HG02981 (cell line): ENCODE measurements at regions not wholly inside any gene's neighbourhood (a gene's known extent, or its start where the extent isn't known, plus 50 kb on each side); places are given as distances from the start of the nearest gene placed in this dataset.
"Not testable (repeated sequence)": the region's sequence is repeated elsewhere in the genome, so short reads cannot be mapped to it uniquely, and the experiment has no call there.

Source experiments
- ATAC-seq: cut with Tn5 transposase; IDR thresholded peaks from one replicate; pipeline ENCODE4 v1.9.1; 2021; ENCODE audit warnings: mild to moderate bottlenecking, moderate library complexity; ENCODE audit not compliant: unreplicated experiment

DNA sequence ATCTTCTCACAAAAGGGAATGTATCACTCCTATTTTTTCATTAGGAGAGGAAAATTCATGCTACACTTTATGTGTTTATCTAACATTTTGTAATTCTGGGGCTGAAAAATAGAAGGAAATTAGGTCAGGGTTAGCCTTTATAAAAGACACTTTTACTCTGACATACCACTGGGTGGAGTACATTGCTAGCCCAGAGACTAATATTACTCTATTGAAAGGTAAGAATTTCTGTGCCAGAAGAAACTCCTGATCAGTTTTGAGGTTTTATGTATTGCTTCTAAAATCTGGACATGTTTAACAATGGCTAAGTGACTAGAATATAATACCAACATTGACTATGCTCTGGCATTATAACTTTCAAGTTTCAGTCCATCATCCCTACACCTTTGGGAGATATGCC, 724.6 kb downstream of the USP25 start:
- ATAC-seq = no peak

DNA sequence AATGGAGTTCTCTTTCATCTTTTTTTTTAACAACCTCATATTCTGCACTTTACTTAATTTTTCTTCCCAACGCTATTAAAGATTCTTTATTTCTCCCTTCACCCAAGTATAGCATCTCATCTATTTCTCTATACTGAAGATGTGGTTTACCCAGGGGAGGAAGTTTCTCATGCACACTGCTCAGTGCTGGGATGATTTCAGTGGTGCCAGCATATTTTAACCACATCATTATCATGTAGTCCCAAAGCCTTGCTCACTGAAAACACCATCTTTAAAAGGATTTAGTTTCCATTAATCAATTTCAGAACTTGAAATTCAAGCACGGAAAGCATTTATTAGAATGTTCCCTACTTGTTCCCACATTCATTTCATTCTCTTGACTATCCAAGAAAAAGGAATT, 725.7 kb downstream of the USP25 start:
- no peak for ATAC-seq

DNA sequence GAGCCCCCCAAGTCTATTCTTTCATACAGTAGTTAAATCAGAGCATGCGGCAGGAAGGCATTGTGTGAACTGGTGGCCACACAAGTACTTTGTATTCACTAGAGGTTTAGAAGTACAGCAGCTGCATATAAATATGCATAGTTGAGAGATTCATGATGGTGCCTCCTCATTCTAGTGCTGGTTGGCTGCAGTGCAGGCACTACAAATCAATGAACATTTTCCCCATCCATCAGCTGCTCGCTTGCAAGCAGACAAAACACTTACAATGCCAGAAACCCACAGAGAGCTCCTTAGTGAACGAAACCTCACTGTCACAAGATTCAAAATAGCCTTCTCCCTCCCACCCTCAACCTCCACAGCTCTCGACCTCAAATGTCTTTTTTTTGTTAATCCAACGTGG, 726.2 kb downstream of the USP25 start:
- ATAC-seq = no peak

DNA sequence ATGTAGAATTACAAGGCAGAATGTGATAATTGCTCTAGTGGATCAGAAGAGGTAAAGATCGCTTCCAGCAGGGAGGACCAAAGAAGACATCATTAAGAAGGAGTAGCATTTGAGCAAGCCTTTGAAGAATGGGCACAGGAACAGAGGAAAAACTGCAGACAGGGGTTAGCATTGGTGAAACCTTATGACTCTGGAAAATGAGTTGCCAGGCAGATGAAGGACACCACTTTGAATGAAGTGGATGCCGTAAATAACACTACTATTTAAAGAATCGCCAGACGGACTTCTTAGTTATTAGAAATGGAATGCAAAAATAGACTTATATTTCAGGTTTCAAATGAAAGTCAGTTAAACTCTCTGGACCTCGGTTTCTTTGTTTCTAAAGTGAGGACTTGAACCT, 727.7 kb downstream of the USP25 start:
- no peak for ATAC-seq

DNA sequence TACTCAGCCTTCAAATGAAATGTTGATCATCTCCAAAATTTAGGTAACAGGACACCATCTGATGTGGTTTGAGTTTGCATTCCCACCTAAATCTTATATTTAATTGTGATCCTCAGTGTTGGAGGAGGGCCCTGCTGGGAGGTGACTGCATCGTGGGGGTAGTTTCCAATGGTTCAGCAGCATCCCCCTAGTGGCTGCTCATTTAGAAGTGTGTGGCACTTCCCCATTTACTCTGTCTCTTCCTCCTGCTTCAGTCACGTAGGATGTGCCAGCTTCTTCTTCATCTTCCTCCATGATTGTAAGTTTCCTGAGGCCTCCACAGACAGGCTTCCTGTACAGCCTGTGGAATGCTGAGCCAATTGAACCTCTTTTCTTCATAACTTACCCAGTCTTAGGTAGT, 731.2 kb downstream of the USP25 start:
- ATAC-seq = no peak

- not testable (repeated sequence) for ATAC-seq
Observed at GRCh38 chr21:16464211-16464889, 734.6 kb downstream of the USP25 start.

GRCh38 chr21:16468184-16468583, 738.4 kb downstream of the USP25 start:
- no peak for ATAC-seq

- ATAC-seq = no peak
Observed at GRCh38 chr21:16473988-16474387, 744.2 kb downstream of the USP25 start.

DNA sequence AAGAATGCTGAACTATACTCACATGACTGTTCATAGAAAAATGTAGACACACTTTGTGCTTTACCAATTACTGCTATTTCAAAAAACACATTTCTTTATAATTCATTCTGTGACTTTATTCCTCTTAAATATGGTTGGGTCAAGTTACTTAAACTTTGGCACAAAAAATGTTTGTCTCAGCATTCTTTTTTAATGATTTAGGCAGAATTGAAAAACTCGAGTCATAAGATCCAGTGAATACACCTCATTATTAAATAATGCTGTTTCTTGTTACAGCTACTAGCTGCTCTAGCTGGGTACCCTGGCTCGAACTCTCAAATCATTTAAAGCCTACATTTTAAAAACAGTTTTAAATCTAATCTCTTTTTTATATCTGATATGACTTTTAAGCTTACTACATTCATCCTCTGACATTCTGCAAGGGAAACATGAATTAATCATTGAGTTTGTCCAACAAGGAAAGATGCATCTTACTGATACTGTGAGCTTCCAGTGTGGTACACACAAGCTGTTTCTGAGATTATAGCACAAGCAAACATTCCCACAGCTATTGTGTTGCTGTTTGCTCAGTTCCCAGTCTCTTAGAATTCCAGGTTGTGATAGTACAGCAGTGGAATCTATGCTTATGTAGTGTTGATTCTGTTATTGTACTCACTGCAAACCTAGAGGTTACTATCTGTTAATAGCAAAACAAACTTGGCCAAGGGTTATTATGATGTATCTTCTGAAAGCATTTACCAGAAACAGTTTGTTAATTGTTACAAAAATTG, 746.5 kb downstream of the USP25 start:
- no peak for ATAC-seq

GRCh38 chr21:16488042-16488441, 758.3 kb downstream of the USP25 start:
- no peak for ATAC-seq

GRCh38 chr21:16492356-16492755, 762.6 kb downstream of the USP25 start:
- ATAC-seq = no peak

DNA sequence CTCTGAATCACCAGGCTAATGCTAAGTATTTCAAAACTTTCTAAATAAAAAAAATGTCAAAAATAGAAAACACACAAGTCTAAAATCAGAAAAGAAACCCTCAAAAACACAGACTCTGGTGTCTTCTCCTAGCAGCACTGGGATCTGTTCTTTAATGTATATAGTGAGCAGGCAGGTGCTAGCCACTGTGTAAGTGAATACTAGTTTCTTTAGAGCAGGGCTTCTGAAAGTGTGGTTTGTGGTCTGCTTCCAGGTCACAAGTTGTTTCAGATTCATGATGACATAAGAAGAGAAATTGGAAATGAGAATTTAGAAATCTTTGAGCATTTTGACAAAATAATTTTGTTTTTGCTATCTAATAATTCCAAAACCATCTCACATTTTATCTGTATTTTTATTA, 763.1 kb downstream of the USP25 start:
- ATAC-seq = no peak

DNA sequence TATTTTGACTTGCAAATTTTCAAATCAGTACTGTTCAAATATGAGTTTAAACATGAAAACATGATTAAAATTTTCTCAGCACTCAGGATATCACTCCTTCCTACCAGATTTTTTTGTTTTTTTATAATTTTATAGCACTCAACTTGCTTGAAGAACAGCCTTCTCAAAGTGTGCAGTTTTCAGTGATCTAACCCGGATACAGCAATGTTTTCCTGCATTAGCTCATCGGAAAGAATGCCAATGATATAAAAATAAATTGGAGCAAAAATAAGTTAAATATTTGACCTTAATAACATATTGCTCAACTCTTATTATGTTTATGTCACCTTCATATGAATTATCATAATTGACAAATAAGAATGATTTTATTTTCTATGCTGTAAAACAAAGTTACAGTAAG, 766.8 kb downstream of the USP25 start:
- ATAC-seq = no peak

- no peak for ATAC-seq
Observed at GRCh38 chr21:16500271-16500670, 770.5 kb downstream of the USP25 start.

DNA sequence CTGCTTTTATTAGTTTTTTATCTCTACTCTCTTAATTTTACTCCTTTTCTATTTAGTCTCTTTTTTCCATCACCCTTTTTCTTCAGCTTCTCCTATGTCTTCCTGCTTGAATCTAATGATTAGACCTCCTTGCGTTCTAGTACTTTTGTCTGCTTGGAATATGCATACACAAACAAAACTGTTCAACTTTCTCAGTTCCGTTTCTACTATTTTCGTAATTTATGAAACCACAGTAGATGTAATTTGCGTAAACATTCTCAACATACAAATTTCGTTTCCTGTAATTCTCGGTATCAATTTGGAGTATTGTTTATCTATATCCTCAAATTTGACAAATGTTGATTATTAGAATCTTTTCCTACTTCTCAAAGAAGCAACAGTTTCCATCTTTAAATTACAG, 772.5 kb downstream of the USP25 start:
- no peak for ATAC-seq

DNA sequence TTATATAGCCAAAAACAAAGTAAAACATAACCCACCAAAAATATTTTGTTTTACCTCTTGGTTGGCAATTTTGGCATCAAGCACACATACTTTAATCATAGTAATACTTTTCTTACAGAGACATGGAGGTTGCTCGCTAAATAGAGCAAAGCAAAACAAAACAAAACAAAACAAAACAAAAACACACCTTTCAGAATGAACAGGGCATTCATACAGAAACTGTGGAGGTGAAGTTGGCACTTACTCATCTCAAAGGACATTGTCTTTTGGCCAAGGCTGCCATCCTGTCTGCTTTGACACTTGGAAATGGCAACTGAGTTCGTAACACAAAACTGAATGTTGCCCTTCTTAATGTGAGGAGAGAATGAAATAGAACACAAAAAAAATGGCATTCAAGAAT, 773.1 kb downstream of the USP25 start:
- no peak for ATAC-seq

DNA sequence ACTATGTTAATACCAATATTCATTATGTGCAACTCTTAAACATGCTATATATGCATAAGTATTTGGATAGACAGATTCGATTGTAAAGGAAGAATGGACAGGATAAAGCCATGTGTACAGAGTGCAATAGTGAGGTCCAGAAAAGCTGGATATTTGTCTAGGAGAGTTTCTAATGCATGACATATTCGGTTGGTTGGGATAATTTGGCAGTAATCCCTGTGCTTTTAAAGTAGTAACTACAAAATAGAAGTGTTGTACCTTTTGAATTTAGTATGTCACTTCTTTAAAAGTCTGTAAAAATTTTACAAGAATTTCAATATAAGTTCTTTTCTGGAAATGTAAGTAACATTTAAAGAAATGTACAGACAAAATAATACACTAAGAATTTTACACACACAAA, 774.5 kb downstream of the USP25 start:
- ATAC-seq = no peak

DNA sequence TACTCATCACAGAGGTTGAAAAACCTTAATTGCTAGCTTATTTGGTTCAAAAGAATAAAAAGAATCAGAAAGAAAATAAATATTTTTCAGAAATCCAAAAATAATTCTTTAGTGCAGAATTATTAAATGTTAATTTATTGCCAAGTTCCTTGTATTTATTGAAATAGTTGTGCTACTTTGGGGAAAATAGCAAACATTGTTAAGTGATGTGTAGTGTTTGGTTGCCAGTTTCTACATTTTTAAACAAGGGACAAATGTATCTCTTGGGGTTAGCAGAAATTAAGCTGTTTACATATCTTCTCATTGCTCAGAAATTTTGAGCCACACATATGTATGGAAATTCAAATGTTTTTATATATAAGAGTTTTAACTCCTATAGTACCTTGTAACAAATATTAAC, 775.0 kb downstream of the USP25 start:
- no peak for ATAC-seq

GRCh38 chr21:16509476-16509875, 779.7 kb downstream of the USP25 start:
- ATAC-seq = no peak

- ATAC-seq = no peak
Observed at GRCh38 chr21:16514316-16514715, 784.5 kb downstream of the USP25 start.

DNA sequence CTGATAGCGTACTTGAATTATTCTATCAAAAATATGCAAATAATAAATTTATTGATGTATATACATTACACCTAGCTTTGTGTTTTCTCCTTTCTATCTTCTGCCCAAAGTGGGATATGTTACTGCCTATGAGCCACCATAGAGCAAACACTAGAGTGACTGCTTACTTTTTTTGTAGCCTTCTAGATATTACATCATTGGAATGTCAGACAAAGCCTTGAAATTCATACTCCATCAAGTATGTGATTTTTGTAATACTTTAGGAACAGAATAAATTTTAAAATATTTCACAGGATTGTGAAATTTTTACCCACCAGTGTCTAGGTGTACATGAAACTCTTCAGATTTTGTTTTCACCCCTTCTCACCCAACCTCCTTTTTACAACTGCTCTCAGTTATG, 787.6 kb downstream of the USP25 start:
- ATAC-seq = no peak

DNA sequence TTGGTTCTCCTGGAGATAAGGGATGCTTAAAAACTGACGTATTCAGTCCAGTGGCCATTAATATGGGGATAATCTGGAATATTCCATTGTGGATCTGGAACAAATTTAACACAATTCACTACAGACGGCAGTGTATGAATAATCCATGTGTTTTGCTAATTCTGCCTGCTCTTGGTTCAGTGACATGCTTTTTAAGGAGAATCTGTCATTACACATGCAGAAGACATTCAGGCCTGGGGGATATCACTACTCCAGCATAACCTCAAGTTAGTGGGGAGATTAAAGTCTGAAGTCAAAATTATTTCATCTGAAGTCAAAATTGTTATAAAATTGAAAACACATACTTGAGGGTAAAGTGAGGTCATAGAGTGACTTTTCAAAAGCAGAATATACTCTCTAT, 789.3 kb downstream of the USP25 start:
- no peak for ATAC-seq

DNA sequence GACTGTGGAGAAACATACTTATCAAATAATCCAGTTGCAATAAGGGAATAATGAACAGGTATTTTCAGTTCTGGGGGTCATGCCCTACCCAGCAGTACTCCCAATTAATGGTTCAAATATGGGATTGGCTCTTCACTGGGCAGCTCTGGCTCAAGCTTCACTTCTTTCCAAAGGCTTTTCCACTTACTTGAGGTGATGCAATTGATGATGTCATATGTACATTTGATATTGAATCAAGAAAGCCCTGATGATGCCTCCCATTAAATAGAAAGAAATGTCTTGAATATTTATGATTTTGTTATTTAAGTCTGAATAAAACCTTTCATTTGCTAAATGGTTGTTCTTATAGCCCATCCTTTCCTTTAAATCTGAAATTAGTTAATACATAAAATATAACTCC, 789.9 kb downstream of the USP25 start:
- ATAC-seq = no peak
